ENCODE measurements at regions not wholly inside any gene's neighbourhood (a gene's known extent, or its start where the extent isn't known, plus 50 kb on each side); places are given as distances from the start of the nearest gene placed in this dataset.

DNA sequence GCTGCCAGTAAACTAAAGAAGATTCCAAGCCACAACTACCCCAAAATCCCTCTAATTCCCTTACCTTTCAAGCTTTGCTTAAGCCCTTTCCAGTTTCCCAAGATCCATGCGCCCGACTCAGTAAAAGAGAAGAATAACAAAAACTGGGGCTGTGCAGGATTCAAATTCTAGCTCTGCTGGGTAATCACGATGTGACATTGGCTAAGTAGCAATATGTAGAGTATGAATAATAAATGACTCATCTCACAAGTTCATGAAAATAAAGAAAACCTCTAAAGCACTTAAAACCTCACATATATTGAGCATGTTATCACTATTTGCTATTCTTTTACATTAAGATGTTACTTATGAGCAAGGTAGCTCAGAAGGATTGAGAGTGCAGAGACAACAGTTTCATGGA is 522.2 kb upstream of the ZNF717 start:
- TF ChIP-seq, protein P1, sequence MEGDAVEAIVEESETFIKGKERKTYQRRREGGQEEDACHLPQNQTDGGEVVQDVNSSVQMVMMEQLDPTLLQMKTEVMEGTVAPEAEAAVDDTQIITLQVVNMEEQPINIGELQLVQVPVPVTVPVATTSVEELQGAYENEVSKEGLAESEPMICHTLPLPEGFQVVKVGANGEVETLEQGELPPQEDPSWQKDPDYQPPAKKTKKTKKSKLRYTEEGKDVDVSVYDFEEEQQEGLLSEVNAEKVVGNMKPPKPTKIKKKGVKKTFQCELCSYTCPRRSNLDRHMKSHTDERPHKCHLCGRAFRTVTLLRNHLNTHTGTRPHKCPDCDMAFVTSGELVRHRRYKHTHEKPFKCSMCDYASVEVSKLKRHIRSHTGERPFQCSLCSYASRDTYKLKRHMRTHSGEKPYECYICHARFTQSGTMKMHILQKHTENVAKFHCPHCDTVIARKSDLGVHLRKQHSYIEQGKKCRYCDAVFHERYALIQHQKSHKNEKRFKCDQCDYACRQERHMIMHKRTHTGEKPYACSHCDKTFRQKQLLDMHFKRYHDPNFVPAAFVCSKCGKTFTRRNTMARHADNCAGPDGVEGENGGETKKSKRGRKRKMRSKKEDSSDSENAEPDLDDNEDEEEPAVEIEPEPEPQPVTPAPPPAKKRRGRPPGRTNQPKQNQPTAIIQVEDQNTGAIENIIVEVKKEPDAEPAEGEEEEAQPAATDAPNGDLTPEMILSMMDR (IDR thresholded peaks at IDR 0.05): no peak
- no peak for TF ChIP-seq POLR2AphosphoS5 (IDR thresholded peaks at IDR 0.05)

Measured in stomach (tissue), 4 donors.